IPS DF 4.7 (cell line): ENCODE measurements at regions not wholly inside any gene's neighbourhood (a gene's known extent, or its start where the extent isn't known, plus 50 kb on each side); places are given as distances from the start of the nearest gene placed in this dataset.

Source experiments
- DNase-seq: peaks from one replicate; pipeline ENCODE4 v3.0.0-alpha.2; 2013; ENCODE audit warnings: low spot score; ENCODE audit errors: extremely low read depth

DNA sequence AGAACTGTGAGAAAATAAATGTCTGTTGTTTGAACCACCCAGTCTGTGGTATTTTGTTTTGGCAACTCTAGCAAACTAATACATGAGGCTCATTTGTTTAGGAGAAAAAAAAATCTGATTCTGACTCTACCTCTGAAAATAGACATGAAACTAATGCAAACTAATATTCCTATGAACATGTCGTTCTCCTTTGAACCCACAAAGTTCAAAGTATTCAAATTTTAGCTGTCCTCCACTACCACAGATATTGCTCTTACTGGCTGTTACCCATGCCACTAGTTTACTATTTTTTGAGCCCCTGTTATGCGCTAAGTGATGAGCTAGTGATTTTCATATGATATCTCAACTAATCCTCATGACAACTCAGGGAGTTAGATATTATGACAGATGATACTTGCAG is 58.8 kb upstream of the ZNF804B start:
- DNase-seq: no peak

DNA sequence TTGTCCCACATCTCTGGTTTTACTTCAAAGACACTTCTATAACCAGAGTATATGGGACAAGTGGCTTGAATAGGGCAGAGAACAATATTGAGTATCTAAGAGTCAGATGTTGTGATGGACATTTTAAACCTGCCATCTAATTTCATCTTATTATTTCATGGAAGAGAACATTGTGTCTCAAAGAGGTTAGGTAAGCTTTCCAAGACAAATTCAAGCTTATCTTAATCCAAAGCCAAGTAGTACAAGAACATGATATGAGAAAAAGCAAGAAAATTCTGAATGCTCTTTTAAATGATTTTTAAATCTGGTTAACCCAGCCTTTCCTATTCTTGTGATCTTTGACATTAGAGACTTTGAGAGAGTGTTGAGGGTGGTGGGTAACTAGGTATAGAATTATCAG is 65.3 kb upstream of the ZNF804B start:
- no peak for DNase-seq

DNA sequence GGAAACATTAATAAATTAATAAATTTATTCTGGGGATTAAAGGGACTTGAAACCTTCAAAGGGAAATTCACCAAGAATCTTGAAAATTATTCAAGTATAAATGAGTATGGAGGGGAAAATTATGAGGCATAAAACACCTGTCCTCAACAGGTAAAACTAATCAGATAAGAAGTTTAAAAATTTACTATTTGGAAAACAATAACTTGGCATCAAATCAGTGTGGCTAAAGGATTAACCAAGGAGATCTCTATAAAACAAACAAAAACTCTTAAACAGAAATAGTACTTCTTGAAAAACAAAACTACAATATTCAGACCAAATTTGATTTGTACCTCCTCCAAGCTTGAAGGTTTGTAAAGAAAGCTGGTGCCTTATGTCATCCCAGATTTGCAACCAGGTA is 66.4 kb upstream of the ZNF804B start:
- DNase-seq: no peak

DNA sequence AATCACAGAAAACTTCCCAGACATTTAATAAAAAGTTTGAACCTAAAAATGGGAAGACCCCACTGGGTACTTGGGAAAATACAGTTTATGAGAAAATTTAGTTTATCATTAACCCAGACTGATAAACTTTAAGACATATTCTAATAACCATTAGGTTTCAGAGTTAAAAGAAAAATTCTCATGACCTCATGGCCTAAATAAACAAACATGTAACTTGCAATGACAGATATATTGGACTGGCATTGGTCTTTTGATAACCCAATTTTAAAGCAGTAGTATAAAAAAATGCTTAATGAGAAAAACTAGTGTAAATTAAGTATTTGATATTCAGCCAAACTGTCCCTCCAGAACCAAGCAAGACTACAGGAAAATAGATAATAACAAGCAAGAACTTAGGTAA is 67.0 kb upstream of the ZNF804B start:
- no peak for DNase-seq

DNA sequence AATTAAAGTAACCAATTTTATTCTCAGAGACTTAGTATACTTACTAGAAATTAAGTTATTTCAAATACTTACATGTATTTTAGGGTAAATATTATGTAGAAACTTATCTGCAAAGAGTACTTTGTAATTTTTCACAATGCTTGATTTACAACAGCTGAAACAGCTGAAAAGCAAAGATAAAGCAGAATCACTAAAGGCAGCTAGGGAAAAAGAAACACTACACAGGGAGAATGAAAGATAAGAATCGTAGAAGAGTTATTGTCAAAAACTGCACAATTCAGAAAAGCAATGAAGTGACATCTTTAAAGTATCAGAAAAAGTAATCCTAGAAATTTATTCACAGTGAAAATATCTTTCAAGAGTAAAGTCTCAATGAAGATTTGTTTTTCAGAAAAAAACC is 69.7 kb upstream of the ZNF804B start:
- no peak for DNase-seq

DNA sequence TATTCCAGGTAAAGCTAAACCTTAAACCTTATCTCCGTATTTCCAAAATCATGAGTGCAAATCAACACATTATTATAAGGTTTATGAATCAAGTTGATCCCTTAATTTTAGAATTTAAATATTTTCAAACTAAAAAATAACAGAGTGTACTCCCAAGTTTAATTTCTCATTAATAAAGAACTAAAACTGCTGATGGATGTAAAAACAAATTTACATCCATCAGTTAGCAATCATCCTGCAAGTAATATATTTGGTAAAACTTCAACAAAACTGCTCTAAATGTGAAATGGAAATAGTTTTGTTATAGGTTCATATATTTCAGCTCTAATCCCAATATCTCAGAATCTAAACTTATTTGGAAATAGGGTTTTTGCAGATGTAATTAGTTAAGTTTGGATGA is 71.3 kb upstream of the ZNF804B start:
- DNase-seq: no peak

DNA sequence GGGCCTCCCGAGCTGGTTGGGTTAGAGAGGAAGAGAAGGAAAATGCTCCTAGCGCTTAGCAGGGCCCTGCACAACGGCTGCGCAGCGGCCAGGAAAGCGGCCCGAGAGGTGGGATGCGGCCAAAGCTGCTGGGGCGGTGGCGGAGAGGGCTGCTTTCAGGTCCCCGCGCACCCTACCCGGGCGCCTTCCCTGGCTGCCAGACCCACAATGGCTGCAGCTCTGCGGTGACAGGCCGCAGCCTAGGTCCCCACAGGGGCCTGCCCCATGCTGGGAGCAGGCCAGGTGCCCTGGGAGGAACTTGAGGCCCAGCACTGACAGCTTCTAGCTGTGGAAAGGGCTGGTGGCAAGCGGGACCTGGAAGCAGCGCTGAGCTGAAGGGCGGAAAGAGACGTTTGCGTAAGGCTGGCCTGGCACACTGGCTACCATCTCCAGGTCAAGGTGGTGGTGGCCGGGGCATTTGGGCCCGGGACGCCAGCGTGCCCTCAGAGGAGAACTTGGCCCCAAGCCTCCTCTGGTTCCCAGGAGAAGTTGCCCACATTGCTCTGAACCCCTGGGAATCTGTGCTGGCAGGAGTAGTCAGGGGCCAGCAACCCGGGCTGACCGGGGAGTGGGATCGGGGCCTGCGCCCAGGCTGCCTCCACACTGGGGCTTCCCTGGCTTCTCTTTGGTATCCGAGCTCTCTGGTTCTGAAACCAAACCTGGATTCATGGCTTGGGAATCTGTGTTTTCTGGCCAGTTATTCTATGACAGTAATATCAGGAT is 72.9 kb upstream of the ZNF804B start:
- DNase-seq: no peak

DNA sequence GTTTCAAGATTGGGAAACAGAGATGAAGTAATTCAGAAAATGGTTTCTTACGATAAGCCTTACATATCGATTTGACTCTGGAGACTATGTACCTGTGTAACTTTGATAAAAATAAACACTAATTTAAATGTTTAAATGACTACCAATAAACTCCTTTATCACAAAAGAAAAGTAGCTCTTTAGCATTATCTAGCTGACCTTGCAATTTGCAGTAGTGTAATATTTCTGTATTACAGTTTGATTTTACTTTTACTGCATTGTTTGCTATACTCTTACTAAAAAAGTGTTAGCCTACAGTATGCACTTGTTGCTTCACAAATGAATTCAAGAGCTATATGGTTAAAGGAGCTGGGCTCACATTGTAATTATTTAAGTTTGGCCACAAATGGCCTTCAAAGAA is 77.8 kb upstream of the ZNF804B start:
- no peak for DNase-seq

DNA sequence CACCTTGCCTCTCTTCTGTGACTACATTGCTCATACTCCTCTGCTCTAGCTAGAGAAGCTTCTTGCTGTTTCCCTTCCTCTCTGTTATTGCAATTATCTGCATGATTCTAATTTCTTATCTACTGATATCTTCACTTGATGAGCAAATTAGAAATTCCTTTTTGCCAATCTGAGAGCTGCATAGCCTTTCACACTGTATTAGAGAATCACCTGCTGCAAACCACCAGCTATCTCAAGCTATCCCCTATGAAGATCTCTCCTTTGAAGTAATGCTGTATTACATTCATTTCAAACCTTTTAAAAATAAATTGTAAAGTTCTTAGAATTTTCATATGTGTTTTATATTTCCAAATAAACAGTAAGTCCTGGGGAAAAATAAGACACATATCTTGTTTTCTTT is 89.0 kb upstream of the ZNF804B start:
- no peak for DNase-seq

DNA sequence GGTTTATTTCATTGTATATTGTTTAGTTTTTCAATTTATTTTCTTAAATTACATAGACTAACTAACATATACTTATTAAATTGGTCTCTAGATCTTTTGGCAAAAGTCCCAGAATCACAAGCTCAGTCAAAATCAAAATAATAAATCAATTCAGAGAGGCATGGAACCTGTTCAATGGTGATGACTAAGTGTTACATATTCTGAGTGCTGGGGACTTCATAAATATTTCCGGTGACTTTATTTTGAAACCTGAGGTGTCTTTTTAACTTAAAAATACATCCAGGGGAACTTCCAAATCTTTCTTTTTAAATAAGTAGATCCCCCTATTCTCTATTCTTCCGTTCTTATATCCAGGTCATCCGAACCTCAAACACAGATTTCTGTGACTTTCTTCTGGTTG is 89.6 kb upstream of the ZNF804B start:
- DNase-seq: no peak

DNA sequence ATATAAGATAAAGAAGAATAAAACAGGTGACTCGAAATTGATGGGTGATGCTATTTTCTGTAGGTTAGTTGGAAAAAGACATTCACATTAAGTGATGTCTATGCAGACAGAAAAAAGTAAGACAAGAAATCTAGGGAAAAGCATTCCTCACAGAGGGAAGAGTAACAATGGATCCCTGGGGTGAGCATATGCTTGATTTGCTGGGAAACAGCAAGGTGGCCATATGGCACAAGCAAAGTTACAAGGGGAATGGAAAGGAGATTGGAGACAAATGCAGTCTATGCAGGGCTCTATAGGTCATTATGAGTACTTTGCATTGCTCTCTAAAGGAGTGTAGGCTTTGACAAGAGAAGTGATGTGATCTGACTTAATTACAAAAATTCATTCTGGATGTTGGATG is 90.9 kb upstream of the ZNF804B start:
- DNase-seq: no peak

DNA sequence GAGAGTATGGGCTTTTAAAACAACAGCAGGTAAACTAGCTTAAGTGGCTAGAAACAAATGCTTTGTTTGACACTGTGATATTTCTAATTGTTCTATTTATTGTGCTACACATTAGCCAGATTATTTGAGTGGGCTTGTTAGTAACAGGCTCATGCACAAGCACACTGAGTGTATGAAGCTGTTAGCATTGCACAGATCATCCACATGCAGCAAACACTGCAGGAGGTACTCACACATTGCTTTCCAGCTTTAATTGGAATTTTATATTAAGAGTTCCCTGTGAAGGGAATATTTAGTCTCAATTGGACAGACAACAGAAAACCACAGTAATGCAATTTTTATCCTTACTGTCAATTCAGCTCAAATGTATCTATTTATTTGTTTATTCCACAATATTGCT is 92.9 kb upstream of the ZNF804B start:
- DNase-seq: no peak

DNA sequence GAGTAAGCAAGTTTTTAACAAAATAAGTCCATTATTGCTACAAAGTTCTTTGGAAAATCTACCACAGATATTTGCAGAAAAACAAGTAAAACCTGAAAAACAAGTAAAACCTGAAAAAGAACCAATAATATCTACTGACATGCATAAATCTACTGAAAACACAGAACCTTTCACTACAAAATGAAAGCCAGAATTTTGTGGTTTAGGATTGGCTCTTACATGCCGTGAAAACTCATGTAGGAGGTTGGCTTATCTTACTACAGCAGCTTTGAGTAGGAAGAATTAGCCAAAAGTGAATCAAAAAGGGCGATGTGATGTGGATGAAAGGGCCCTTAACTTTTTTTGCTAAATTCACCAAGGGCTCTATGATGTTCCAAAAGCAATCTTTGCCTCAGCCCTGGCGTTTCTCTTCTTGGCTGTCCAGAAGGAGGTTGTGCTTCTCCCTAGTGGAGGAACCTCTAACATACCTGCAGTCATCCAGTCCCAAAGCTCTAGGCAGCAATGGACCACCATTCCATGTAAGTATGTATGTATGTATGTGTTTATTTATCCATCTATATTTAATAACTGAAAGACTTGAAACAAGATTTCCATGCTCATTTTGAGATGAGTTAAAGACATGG is 93.5 kb upstream of the ZNF804B start:
- DNase-seq: no peak

DNA sequence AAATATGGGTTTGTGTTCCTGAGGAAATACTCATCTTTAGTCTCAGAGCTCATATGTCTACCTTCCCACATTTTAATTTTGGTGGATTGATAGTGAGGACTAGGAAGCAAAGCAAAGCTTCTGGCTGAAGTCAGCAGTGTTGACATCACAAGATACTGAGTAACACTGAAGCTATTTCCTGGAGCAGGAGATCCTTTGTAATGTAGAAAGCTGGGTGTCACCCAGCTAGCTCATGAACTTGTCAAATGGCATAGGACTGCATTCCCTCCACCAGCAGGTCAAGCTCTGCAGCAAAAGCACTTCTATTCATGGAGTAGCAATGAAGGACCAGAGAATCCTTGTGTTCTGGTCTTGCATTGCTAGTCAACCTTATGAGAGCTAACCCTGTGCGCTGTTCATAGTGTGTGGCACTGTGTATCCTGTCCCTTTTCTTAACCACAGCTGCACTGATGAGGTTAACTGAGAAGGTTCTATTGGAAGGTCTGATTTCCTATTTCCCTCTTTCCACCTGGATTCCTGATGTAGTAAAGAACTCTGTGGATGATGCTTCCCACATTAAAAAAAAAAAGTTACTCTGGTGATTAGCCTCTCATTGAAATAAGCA is 94.8 kb upstream of the ZNF804B start:
- peak; percentile 79 for DNase-seq

DNA sequence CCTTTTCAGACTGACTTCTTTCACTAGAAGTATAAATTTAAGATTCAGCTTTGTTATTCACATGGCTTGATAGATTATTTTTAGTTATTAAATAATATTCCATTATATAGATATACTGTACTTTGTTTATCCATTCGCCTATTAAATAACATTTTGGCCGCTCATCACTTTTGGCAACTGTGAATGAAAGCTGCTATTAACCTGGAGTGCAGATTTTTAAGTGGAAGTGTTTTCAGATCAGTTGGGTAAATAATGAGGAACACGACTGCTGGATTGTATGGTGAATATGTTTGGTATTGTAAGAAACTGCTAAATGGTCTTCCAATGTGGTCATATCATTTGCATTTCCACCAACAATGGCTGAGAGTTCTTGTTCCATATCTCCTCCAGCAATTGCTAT is 97.6 kb upstream of the ZNF804B start:
- no peak for DNase-seq

DNA sequence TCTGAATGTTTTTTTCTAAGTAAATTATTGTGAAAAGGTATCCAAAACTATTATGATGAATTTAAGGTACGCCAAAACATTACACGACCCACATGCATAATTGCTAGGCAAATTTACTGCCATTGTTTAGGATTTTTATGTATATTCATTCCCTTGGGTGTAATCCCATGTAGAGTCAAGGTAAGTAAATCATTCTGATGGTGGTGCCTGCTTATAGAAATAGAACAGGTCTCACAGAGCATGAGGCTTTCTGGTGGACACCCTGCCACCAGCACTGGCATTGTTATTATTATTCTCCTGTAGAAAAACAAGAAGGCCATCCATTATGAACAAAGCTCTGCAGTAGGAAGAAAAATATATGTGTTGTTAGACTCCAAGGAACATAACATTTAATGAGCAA is 111.7 kb upstream of the ZNF804B start:
- DNase-seq: no peak

DNA sequence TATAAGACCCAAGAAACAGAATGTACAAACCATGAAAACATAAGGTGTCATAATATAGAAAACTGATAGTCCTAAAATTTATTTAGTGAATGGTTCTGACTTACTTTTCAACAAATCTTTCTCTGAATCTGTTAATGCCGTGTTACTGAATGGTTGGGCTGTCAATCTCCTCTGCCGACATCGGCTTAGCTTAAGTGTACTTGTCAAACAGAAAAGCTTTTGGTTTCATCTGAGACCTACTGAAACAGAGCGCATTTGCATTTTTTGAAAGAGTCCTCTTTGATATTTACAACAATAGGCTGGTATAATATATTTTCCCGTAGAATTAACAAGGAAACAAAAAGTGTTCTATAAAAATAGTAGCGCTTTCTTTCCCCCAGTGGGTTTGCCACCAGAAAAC is 120.9 kb upstream of the ZNF804B start:
- no peak for DNase-seq

DNA sequence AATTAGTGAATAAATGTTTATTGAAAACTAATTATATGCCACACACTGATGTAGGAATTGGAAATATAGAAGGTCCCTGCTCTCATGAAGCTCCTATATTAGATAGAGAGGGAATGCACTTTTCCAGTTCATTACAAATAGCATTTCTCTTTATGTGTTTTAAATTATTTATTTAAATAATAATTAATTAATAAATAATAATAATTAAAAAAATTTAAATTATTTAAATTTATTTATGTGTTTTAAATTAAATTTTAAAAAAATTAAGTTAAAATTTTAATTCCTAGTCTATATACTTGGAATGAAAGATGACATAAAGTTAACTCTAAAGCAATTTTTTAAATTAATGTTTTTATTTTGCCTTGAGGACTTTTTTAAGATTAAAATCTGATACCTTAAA is 121.7 kb upstream of the ZNF804B start:
- no peak for DNase-seq

DNA sequence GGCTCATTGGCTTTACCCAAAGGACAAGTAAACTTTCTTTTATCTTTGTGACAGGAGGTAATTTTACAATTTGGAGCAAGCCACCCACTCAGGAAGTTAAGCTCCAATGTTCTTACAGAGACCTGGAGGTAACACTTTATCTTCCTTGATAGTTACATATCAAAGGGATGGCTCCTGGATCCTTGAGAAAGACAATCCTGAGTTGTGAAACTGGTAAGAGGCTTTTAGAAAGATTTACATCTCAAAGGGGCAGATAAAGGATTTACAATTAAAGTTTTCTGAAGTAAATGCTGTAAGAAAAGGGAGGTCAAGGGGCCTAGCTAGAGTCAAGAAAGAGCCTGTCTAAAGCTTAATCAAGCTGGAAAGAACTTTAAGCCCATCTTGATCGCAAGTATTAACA is 124.4 kb upstream of the ZNF804B start:
- peak; percentile 41 for DNase-seq

DNA sequence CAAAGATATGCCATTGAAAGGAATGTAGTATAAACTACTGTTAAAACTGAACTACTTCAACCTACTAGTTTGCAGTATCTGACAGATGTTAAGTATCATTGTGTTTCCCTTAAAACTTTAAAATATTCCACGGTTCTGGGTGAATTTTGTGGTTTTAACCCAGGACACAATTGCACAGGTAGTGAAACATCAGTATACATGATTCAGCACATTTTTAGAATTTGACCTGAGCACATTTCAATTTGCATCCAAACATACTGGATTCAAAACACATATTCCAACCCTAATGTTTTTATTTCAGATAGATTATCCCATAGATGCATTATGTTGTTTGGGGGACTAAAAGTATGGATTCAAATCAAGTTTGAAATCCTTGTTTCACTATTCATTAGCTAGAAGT is 129.9 kb upstream of the ZNF804B start:
- DNase-seq: no peak

DNA sequence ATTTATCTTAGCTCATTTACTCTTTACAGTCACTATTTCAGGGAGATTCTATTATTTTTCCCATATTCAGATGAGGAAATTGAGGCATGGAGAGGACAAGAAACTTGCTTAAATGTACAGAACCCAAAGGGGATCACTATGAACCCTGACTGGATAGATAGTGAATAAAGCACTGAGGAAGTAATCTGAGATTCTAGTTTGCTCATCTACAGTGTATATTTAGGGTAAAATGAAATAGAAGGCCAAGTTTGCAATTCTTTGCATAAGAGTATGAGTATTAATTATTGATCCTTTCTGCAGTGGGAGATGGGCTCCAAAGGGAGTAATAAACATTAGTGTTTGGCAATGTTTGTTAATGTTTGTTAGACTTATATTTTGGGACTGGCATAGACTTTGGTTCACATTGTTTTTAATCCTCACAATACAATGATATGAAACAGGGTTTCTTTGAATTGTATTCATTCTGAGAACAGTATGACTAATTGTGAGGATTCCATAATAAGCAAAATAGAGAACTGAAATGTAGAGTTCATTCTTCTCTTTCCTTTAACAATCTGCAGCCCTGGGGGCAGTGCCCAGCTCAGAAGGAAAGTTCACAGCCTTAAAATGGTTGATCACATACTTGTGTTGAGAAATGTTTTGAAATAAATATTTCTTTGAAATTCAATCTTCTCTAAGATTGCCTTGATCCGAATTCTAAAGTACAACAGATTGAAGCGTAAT is 131.0 kb upstream of the ZNF804B start:
- DNase-seq: no peak

DNA sequence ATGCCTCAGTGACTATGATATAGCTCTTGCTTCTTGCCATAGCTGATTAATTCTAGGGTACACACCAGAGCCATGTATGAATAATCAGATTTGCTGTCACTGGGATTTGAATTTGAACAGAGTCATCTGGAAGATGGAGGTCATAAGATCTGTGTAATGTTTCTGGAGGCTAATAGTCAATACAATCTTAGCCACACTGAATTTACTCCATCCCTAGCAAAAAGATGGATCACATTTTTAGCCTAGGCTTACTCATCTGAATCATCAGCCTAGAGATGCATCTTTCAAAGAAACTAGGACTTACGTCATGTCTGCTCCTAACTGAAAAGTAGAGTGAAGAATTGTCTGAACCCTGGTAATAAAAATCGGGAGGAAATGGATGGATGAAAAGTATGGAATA is 142.3 kb upstream of the ZNF804B start:
- DNase-seq: no peak
